Caco-2 (cell line): ENCODE measurements at regions not wholly inside any gene's neighbourhood (a gene's known extent, or its start where the extent isn't known, plus 50 kb on each side); places are given as distances from the start of the nearest gene placed in this dataset.
A peak's percentile ranks its signal among the peaks of the same experiment; 100 is the strongest.
"Not testable (repeated sequence)": the region's sequence is repeated elsewhere in the genome, so short reads cannot be mapped to it uniquely, and the experiment has no call there.

Experiments
- BruUV-seq: library from RNA; stranded (reverse); fragments of 400-500 nt; replicated peaks from 2 replicates; lab custom pipeline; 2021; lab: Mats Ljungman, UMichigan
- CTCF ChIA-PET: fragments of 300-600 bp; sonication (Branson Sonifier 250); formaldehyde crosslinking; loops from one replicate; lab custom pipeline; 2022; ENCODE audit warnings: antibody characterized with exemption; lab: Charles Lee
- POLR2A ChIA-PET: fragments of 300-600 bp; sonication (Branson Sonifier 250); formaldehyde crosslinking; loops from one replicate; lab custom pipeline; 2022; ENCODE audit warnings: antibody characterized with exemption; lab: Charles Lee
- DNase-seq, 2 experiments: peaks; one replicate each; pipeline versions ENCODE4 v3.0.0 to v3.0.0-alpha.2; 2020 to 2022
- H3K27me3 ChIP-seq: replicated peaks from 2 replicates; pipeline ENCODE4 v1.6.0; 2011; ENCODE audit warnings: low read length; ENCODE audit not compliant: control insufficient read depth, insufficient read depth
- H3K36me3 ChIP-seq: 2 replicates; pipeline ENCODE4 v1.5.1; 2011; ENCODE audit warnings: low read length; ENCODE audit not compliant: control insufficient read depth, insufficient read depth
- H3K4me1 ChIP-seq: fragments of 250-450 bp; sonication (Bioruptor Pico); 2 replicates; pipeline ENCODE4 v1.5.1; 2020; ENCODE audit warnings: mild to moderate bottlenecking
- H3K4me3 ChIP-seq: 2 replicates; pipeline ENCODE4 v1.5.1; 2011; ENCODE audit warnings: low read depth, mild to moderate bottlenecking, control low read depth, low read length
- H3K9me3 ChIP-seq: fragments of 250-450 bp; sonication (Bioruptor Pico); 2 replicates; pipeline ENCODE4 v1.5.1; 2020; ENCODE audit warnings: mild to moderate bottlenecking, moderate library complexity
- H3K27ac Mint-ChIP-seq: one replicate; pipeline ENCODE4 v1.8.0; 2022; ENCODE audit warnings: mixed read lengths; ENCODE audit not compliant: unreplicated experiment
- H3K27me3 Mint-ChIP-seq: one replicate; pipeline ENCODE4 v1.8.0; 2022; ENCODE audit warnings: mixed read lengths; ENCODE audit not compliant: insufficient read depth, unreplicated experiment
- H3K36me3 Mint-ChIP-seq: one replicate; pipeline ENCODE4 v1.8.0; 2022; ENCODE audit warnings: mild to moderate bottlenecking, mixed read lengths; ENCODE audit not compliant: insufficient read depth, unreplicated experiment
- H3K4me1 Mint-ChIP-seq: one replicate; pipeline ENCODE4 v1.8.0; 2022; ENCODE audit warnings: low read depth, mixed read lengths; ENCODE audit not compliant: unreplicated experiment
- H3K4me3 Mint-ChIP-seq: one replicate; pipeline ENCODE4 v1.8.0; 2022; ENCODE audit warnings: mild to moderate bottlenecking, moderate library complexity, mixed read lengths; ENCODE audit not compliant: unreplicated experiment
- H3K9me3 Mint-ChIP-seq: one replicate; pipeline ENCODE4 v1.8.0; 2022; ENCODE audit warnings: mixed read lengths; ENCODE audit not compliant: unreplicated experiment
- intact Hi-C: fragments of 100-400 bp; cut with micrococcal nuclease; formaldehyde crosslinking; loops from one replicate; pipeline ENCODE4 v1.10.0; 2022; ENCODE audit not compliant: unreplicated experiment
- TF ChIP-seq, protein P1 (sequence below), 2 experiments: fragments of 200-600 bp in 1 of 2; IDR thresholded peaks; 1 replicate in 1 of 2; 2 replicates in 1 of 2; pipeline versions ENCODE4 v1.5.1 to v1.8.0; 2011 to 2022; ENCODE audit warnings: antibody characterized with exemption in 1 of 2, control low read depth in 1 of 2, inconsistent platforms in 1 of 2, low read depth in 1 of 2, low read length in 1 of 2, mild to moderate bottlenecking in 1 of 2, moderate library complexity in 1 of 2; ENCODE audit not compliant: insufficient read depth in 1 of 2, severe bottlenecking in 1 of 2, unreplicated experiment in 1 of 2

DNA sequence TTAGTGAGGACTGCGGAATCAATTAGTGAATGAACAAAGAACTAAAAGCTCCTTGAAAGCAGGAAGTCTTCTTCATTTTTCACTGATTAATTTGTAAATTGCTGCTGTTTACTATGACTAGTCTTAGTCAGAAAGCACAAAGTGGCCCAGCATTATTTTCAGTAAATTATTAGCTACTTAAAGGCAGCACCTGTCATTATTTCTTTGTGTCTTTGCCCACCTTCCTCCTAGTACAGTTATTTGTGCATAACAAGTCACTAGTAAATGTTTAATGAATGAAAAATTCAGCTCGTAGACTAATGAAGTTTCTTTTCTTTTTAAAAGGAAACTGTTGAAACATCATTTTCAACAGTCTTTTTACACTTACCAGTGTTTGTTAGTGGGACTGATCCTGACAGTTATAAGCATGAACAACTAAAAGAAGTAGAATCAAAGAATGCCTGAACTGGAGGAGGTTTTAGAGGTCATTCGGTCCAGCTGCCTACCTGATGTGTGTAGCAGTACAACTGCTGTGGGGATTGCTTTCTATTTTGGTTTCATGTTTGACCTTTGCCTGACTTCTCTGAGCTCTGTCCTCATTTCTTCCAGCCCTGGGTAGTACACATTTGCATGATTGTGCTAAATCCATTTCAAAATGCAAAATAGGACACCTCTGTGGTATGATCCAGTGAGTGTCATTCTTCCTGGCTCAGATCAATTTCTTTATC, 140.0 kb upstream of the PHYHIPL start:
- intact Hi-C loops: loop anchor here (2.0 kb wide), 2 partner anchors 30 to 36 kb away; no protein-coding TSS in a partner anchor
- Mint-ChIP-seq H3K36me3 (no peaks in the 10 kb centered on the region), H3K4me3 (no peak overlapping the region), H3K27ac (no peak overlapping the region), H3K4me1 (peaks cover 31% of the 10 kb centered on the region), H3K27me3 (no peaks in the 10 kb centered on the region), H3K9me3 (peaks cover 25% of the 10 kb centered on the region)
- POLR2A ChIA-PET: interaction anchor here (0.7 kb wide), 1 partner anchor 29 kb away, joined by 4 read pairs; no protein-coding TSS in a partner anchor
- TF ChIP-seq, protein P1, sequence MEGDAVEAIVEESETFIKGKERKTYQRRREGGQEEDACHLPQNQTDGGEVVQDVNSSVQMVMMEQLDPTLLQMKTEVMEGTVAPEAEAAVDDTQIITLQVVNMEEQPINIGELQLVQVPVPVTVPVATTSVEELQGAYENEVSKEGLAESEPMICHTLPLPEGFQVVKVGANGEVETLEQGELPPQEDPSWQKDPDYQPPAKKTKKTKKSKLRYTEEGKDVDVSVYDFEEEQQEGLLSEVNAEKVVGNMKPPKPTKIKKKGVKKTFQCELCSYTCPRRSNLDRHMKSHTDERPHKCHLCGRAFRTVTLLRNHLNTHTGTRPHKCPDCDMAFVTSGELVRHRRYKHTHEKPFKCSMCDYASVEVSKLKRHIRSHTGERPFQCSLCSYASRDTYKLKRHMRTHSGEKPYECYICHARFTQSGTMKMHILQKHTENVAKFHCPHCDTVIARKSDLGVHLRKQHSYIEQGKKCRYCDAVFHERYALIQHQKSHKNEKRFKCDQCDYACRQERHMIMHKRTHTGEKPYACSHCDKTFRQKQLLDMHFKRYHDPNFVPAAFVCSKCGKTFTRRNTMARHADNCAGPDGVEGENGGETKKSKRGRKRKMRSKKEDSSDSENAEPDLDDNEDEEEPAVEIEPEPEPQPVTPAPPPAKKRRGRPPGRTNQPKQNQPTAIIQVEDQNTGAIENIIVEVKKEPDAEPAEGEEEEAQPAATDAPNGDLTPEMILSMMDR (IDR thresholded peaks at IDR 0.05; ENCODE audit: insufficient read depth in 1 of 2, low read depth in 1 of 2, low read length in 1 of 2, severe bottlenecking in 1 of 2, unreplicated experiment in 1 of 2): no peak
- BruUV-seq: no TSS peak
- H3K4me3 ChIP-seq: no peak overlapping the region
- H3K4me1 ChIP-seq: peaks cover 15% of the 10 kb centered on the region
- no peaks in the 10 kb centered on the region for H3K36me3 ChIP-seq
- no peaks in the 10 kb centered on the region for H3K27me3 ChIP-seq
- H3K9me3 ChIP-seq: no peaks in the 10 kb centered on the region
- CTCF ChIA-PET: interaction anchor here (0.9 kb wide), 1 partner anchor 84 kb away, joined by 3 read pairs; no protein-coding TSS in a partner anchor
- DNase-seq: no peak

DNA sequence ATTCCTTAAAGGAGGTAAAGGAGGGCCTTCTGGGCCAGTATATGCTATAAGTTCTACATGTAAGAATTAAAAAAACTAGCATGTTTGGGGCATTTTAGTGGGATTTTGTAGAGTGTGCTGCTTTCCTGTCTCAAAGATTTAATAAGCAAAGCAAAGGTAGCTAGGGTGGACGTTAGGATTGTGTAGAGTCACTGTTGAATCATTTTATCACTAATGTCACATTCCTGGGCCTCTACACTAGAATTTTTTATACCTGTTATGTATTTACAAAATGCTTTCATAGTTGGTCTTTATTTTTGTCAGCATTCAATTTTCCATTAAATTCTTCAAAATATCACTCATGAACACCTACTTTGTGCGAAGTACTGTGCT, 139.4 kb upstream of the PHYHIPL start:
- intact Hi-C loops: loop anchor here (2.0 kb wide), 2 partner anchors 30 to 36 kb away; no protein-coding TSS in a partner anchor

DNA sequence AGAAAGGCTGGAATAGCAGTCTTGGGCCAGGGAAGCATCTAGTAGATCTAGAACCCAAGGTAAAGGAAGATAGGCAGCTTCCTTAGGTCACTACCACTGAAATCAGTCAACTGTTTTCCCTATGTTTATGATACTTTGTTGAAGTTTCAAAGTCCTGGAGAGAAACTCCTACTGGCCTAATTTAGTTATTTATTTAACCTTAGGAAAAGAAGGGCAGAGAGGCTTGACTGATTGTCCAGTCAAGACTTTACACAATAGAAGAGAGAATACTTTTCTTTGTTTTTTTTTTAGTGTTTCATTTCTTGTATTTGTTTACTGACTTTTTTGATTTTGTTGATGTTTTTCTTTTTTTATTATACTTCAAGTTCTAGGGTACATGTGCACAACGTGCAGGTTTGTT, 138.9 kb upstream of the PHYHIPL start:
- Mint-ChIP-seq H3K4me3 (no peak overlapping the region), H3K27me3 (no peaks in the 10 kb centered on the region), H3K36me3 (no peaks in the 10 kb centered on the region), H3K9me3 (peaks cover 36% of the 10 kb centered on the region), H3K4me1 (peaks cover 38% of the 10 kb centered on the region), H3K27ac (no peak overlapping the region)
- Histone ChIP-seq H3K9me3 (no peaks in the 10 kb centered on the region), H3K36me3 (no peaks in the 10 kb centered on the region), H3K4me1 (peaks cover 15% of the 10 kb centered on the region), H3K27me3 (no peaks in the 10 kb centered on the region), H3K4me3 (no peak overlapping the region)
- ChIA-PET CTCF (no interaction called here), POLR2A (no interaction called here)
- TF ChIP-seq, protein P1 (IDR thresholded peaks at IDR 0.05; ENCODE audit: insufficient read depth in 1 of 2, low read depth in 1 of 2, low read length in 1 of 2, severe bottlenecking in 1 of 2, unreplicated experiment in 1 of 2): no peak
- intact Hi-C loops: loop anchor here (2.0 kb wide), 2 partner anchors 31 to 35 kb away; no protein-coding TSS in a partner anchor
- peak in 1 of 2 experiments; percentile 29 for DNase-seq
- no TSS peak for BruUV-seq

More for the DNA sequence above, 139.4 kb upstream of the PHYHIPL start:
- Mint-ChIP-seq H3K27ac (no peak overlapping the region), H3K4me1 (peaks cover 34% of the 10 kb centered on the region), H3K4me3 (no peak overlapping the region), H3K9me3 (peaks cover 31% of the 10 kb centered on the region), H3K36me3 (no peaks in the 10 kb centered on the region), H3K27me3 (no peaks in the 10 kb centered on the region)
- H3K36me3 ChIP-seq: no peaks in the 10 kb centered on the region
- no peaks in the 10 kb centered on the region for H3K9me3 ChIP-seq
- peaks cover 15% of the 10 kb centered on the region for H3K4me1 ChIP-seq
- DNase-seq: no peak
- ChIA-PET POLR2A (no interaction called here), CTCF (no interaction called here)
- H3K4me3 ChIP-seq: no peak overlapping the region
- H3K27me3 ChIP-seq: no peaks in the 10 kb centered on the region
- BruUV-seq: no TSS peak
- TF ChIP-seq, protein P1 (IDR thresholded peaks at IDR 0.05; ENCODE audit: insufficient read depth in 1 of 2, low read depth in 1 of 2, low read length in 1 of 2, severe bottlenecking in 1 of 2, unreplicated experiment in 1 of 2): no peak

DNA sequence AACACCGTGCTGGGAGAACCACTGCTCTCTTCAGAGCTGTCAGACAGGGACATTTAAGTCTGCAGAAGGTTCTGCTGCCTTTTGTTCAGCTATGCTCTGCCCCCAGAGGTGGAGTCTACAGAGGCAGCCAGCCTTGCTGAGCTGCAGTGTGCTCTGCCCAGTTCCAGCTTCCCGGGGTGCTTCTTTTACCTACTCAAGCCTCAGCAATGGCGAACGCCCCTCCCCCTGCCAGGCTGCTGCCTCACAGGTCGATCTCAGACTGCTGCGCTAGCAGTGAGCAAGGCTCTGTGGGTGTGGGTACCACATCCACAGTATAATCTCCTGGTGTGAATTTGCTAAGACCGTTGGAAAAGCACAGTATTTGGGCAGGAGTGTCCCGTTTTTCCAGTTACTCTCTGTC, 133.1 kb upstream of the PHYHIPL start:
- POLR2A ChIA-PET, H3K4me3 ChIP-seq, H3K36me3 ChIP-seq, H3K9me3 ChIP-seq, H3K4me3 Mint-ChIP-seq, H3K27me3 Mint-ChIP-seq, intact Hi-C loops, BruUV-seq, H3K36me3 Mint-ChIP-seq, H3K27ac Mint-ChIP-seq, H3K27me3 ChIP-seq, DNase-seq, CTCF ChIA-PET, H3K4me1 ChIP-seq: not testable (repeated sequence)
- H3K4me1 Mint-ChIP-seq: peaks cover 26% of the 10 kb centered on the region
- peaks cover 51% of the 10 kb centered on the region for H3K9me3 Mint-ChIP-seq
